GM23338 (cell line): ENCODE measurements at regions not wholly inside any gene's neighbourhood (a gene's known extent, or its start where the extent isn't known, plus 50 kb on each side); places are given as distances from the start of the nearest gene placed in this dataset.
"Not testable (repeated sequence)": the region's sequence is repeated elsewhere in the genome, so short reads cannot be mapped to it uniquely, and the experiment has no call there.

Source experiments
- ATAC-seq: fragments of 200-7000 bp; cut with Tn5 transposase; 3 replicates; pipeline ENCODE4 v1.9.1; 2020
- DNase-seq: peaks from one replicate; pipeline ENCODE4 v3.0.0-alpha.2; 2015; ENCODE audit warnings: low spot score
- H2AFZ ChIP-seq: fragments of 200-600 bp; sonication (generic); 2 replicates; pipeline ENCODE4 v1.8.0; 2016; ENCODE audit warnings: antibody characterized with exemption, mild to moderate bottlenecking, moderate library complexity
- H3F3A ChIP-seq: fragments of 200-600 bp; sonication (generic); replicated peaks from 2 replicates; pipeline ENCODE4 v1.8.0; 2017; ENCODE audit warnings: antibody characterized with exemption, mixed run types, low read depth
- H3K27ac ChIP-seq: fragments of 200-600 bp; sonication (generic); 2 replicates; pipeline ENCODE4 v1.6.1; 2016; ENCODE audit warnings: low read depth
- H3K27me3 ChIP-seq: fragments of 200-600 bp; sonication (generic); 2 replicates; pipeline ENCODE4 v1.8.0; 2016; ENCODE audit warnings: mild to moderate bottlenecking, mixed run types, moderate library complexity; ENCODE audit not compliant: insufficient read depth
- H3K36me3 ChIP-seq: fragments of 200-600 bp; sonication (generic); 2 replicates; pipeline ENCODE4 v1.8.0; 2016; ENCODE audit warnings: mild to moderate bottlenecking; ENCODE audit not compliant: insufficient read depth
- H3K4me1 ChIP-seq: fragments of 200-600 bp; sonication (generic); 2 replicates; pipeline ENCODE4 v1.8.0; 2016; ENCODE audit warnings: mild to moderate bottlenecking, moderate library complexity; ENCODE audit not compliant: insufficient read depth
- H3K4me2 ChIP-seq: fragments of 200-600 bp; sonication (generic); 2 replicates; pipeline ENCODE4 v1.7.1; 2017; ENCODE audit warnings: mixed run types
- H3K4me3 ChIP-seq: fragments of 200-600 bp; sonication (generic); 2 replicates; pipeline ENCODE4 v1.6.1; 2016; ENCODE audit warnings: mixed run types
- H3K79me2 ChIP-seq: fragments of 200-600 bp; sonication (generic); replicated peaks from 2 replicates; pipeline ENCODE4 v1.8.0; 2017; ENCODE audit warnings: mild to moderate bottlenecking; ENCODE audit not compliant: insufficient read depth
- H3K9me2 ChIP-seq: fragments of 200-600 bp; sonication (generic); 2 replicates; pipeline ENCODE4 v1.8.0; 2017; ENCODE audit not compliant: insufficient read depth
- H4K20me1 ChIP-seq: fragments of 200-600 bp; sonication (generic); replicated peaks from 2 replicates; pipeline ENCODE4 v1.8.0; 2017; ENCODE audit warnings: mild to moderate bottlenecking; ENCODE audit not compliant: insufficient read depth
- H3K27ac Mint-ChIP-seq: 2 replicates; pipeline ENCODE4 v1.8.0; 2020; ENCODE audit warnings: inconsistent platforms, mild to moderate bottlenecking, moderate library complexity, mixed read lengths
- H3K27me3 Mint-ChIP-seq: 3 replicates; pipeline ENCODE4 v1.8.0; 2022; ENCODE audit warnings: low read depth, mild to moderate bottlenecking, moderate library complexity, mixed read lengths, inconsistent platforms; ENCODE audit not compliant: insufficient read depth, poor library complexity
- H3K36me3 Mint-ChIP-seq: 3 replicates; pipeline ENCODE4 v1.8.0; 2021; ENCODE audit warnings: low read depth, mild to moderate bottlenecking, inconsistent platforms, moderate library complexity, mixed read lengths
- H3K4me1 Mint-ChIP-seq: 3 replicates; pipeline ENCODE4 v1.8.0; 2020; ENCODE audit warnings: mild to moderate bottlenecking, inconsistent platforms, mixed read lengths
- H3K4me3 Mint-ChIP-seq: 3 replicates; pipeline ENCODE4 v1.8.0; 2021; ENCODE audit warnings: moderate library complexity, mild to moderate bottlenecking, inconsistent platforms, mixed read lengths
- H3K9me3 Mint-ChIP-seq: 3 replicates; pipeline ENCODE4 v1.8.0; 2020; ENCODE audit warnings: moderate library complexity, mild to moderate bottlenecking, inconsistent platforms, mixed read lengths
- CREB1 ChIP-seq: fragments of 250-450 bp; sonication (Bioruptor Pico); IDR thresholded peaks from 2 replicates; pipeline ENCODE4 v1.5.0; 2020; ENCODE audit warnings: low read depth, mild to moderate bottlenecking, moderate library complexity
- CTCF ChIP-seq, 2 experiments: fragments of 200-600 bp in 1 of 2; sonication (generic) in 1 of 2; conservative IDR thresholded peaks; 2 replicates each; pipeline versions ENCODE4 v1.5.1 to v1.6.1; 2016 to 2017; ENCODE audit warnings: antibody characterized with exemption in 2 of 2, low read depth in 2 of 2, mild to moderate bottlenecking in 2 of 2, moderate library complexity in 1 of 2
- EZH2 ChIP-seq: fragments of 200-600 bp; sonication (generic); IDR thresholded peaks from one replicate; pipeline ENCODE4 v1.8.0; 2017; ENCODE audit warnings: antibody characterized with exemption, mild to moderate bottlenecking, low read depth; ENCODE audit not compliant: unreplicated experiment
- EZH2phosphoT487 ChIP-seq: fragments of 200-600 bp; sonication (generic); IDR thresholded peaks from one replicate; pipeline ENCODE4 v1.8.1; 2018; ENCODE audit warnings: antibody characterized with exemption; ENCODE audit not compliant: unreplicated experiment
- JUNB ChIP-seq: IDR thresholded peaks from one replicate; pipeline ENCODE4 v1.6.1; 2016; ENCODE audit warnings: antibody characterized with exemption; ENCODE audit not compliant: unreplicated experiment
- POLR2AphosphoS5 ChIP-seq: IDR thresholded peaks from 2 replicates; pipeline ENCODE4 v1.6.1; 2016; ENCODE audit warnings: antibody characterized with exemption, low read depth
- REST ChIP-seq: IDR thresholded peaks from one replicate; pipeline ENCODE4 v1.6.1; 2018; ENCODE audit warnings: antibody characterized with exemption; ENCODE audit not compliant: unreplicated experiment
- STAT1 ChIP-seq: IDR thresholded peaks from one replicate; pipeline ENCODE4 v1.6.1; 2016; ENCODE audit warnings: antibody characterized with exemption; ENCODE audit not compliant: unreplicated experiment
- ZNF331 ChIP-seq: fragments of 250-450 bp; sonication (Bioruptor Pico); IDR thresholded peaks from 2 replicates; pipeline ENCODE4 v1.5.0; 2020; ENCODE audit warnings: low read depth, mild to moderate bottlenecking, moderate library complexity

- TF ChIP-seq POLR2AphosphoS5 (no peak), STAT1 (no peak), CREB1 (CRISPR knock-in tag) (no peak), ZNF331 (CRISPR knock-in tag) (no peak)
Observed at GRCh38 chr6:133811557-133811956, 77.4 kb upstream of the TCF21 start (continued).

DNA sequence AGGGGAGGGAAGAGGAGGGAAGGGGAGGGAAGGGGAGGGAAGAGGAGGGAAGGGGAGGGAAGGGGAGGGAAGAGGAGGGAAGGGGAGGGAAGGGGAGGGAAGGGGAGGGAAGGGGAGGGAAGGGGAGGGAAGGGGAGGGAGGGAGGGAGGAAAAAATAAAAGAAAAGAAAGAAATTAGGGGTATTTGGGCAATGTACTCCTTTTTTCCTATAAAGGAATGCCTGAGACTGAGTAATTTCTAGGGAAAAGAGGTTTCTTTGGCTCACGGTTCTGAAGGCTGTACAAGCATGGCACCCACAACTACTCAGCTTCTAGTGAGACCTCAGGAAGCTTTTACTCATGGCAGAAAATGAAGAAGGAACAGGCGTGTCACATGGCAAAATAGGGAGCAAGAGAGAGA is 76.5 kb upstream of the TCF21 start:
- H3K36me3 ChIP-seq, H3K4me3 Mint-ChIP-seq, H3K27me3 Mint-ChIP-seq, H3K4me1 ChIP-seq, H3F3A ChIP-seq, H3K9me2 ChIP-seq, DNase-seq, H3K9me3 Mint-ChIP-seq, H3K4me2 ChIP-seq, H3K36me3 Mint-ChIP-seq, H3K4me1 Mint-ChIP-seq, H3K4me3 ChIP-seq, ATAC-seq, H4K20me1 ChIP-seq, H3K79me2 ChIP-seq, H3K27ac ChIP-seq, H2AFZ ChIP-seq, H3K27ac Mint-ChIP-seq, H3K27me3 ChIP-seq: not testable (repeated sequence)

- Histone ChIP-seq H3K9me2 (no peaks in the 10 kb centered on the region), H3K27me3 (no peaks in the 10 kb centered on the region), H3K79me2 (no peaks in the 10 kb centered on the region), H3K4me2 (no peak overlapping the region), H3K27ac (no peak overlapping the region), H4K20me1 (no peaks in the 10 kb centered on the region), H3K4me3 (no peak overlapping the region), H3K4me1 (no peaks in the 10 kb centered on the region), H3F3A (no peaks in the 10 kb centered on the region), H3K36me3 (no peaks in the 10 kb centered on the region), H2AFZ (no peak overlapping the region)
- Mint-ChIP-seq H3K4me3 (no peak overlapping the region), H3K9me3 (peaks cover 5% of the 10 kb centered on the region; the same call in 2 of the 3 replicates), H3K27ac (no peak overlapping the region), H3K36me3 (peaks cover 3% of the 10 kb centered on the region; the same call in 1 of the 3 replicates), H3K27me3 (peaks cover 3% of the 10 kb centered on the region), H3K4me1 (no peaks in the 10 kb centered on the region)
- ATAC-seq (no peak), DNase-seq (no peak)
- TF ChIP-seq REST: no peak
- no peak for TF ChIP-seq JUNB
Observed at GRCh38 chr6:133814238-133814637, 74.7 kb upstream of the TCF21 start.

- Histone ChIP-seq H4K20me1 (no peaks in the 10 kb centered on the region), H3K27ac (no peak overlapping the region), H2AFZ (no peak overlapping the region), H3F3A (no peaks in the 10 kb centered on the region), H3K9me2 (no peaks in the 10 kb centered on the region), H3K4me2 (no peak overlapping the region), H3K27me3 (no peaks in the 10 kb centered on the region), H3K4me1 (no peaks in the 10 kb centered on the region), H3K36me3 (no peaks in the 10 kb centered on the region), H3K79me2 (no peaks in the 10 kb centered on the region), H3K4me3 (no peak overlapping the region)
- no peaks in the 10 kb centered on the region for H3K4me1 Mint-ChIP-seq
- peaks cover 5% of the 10 kb centered on the region; the same call in 2 of the 3 replicates for H3K9me3 Mint-ChIP-seq
- ATAC-seq: no peak
- DNase-seq: no peak
- H3K27ac Mint-ChIP-seq: no peak overlapping the region
- peaks cover 3% of the 10 kb centered on the region; the same call in 1 of the 3 replicates for H3K36me3 Mint-ChIP-seq
- H3K4me3 Mint-ChIP-seq: no peak overlapping the region
- peaks cover 3% of the 10 kb centered on the region for H3K27me3 Mint-ChIP-seq
- TF ChIP-seq POLR2AphosphoS5: no peak
- TF ChIP-seq CTCF (conservative IDR thresholded peaks at IDR 0.05; ENCODE audit: low read depth in 2 of 2): no peak
- no peak for TF ChIP-seq EZH2phosphoT487
- TF ChIP-seq REST: no peak
- TF ChIP-seq EZH2: no peak
- TF ChIP-seq JUNB: no peak
- no peak for TF ChIP-seq ZNF331 (CRISPR knock-in tag)
Observed at GRCh38 chr6:133814797-133815196, 74.1 kb upstream of the TCF21 start.
